ENCODE measurements at regions not wholly inside any gene's neighbourhood (a gene's known extent, or its start where the extent isn't known, plus 50 kb on each side); places are given as distances from the start of the nearest gene placed in this dataset.
"Not testable (repeated sequence)": the region's sequence is repeated elsewhere in the genome, so short reads cannot be mapped to it uniquely, and the experiment has no call there.

DNA sequence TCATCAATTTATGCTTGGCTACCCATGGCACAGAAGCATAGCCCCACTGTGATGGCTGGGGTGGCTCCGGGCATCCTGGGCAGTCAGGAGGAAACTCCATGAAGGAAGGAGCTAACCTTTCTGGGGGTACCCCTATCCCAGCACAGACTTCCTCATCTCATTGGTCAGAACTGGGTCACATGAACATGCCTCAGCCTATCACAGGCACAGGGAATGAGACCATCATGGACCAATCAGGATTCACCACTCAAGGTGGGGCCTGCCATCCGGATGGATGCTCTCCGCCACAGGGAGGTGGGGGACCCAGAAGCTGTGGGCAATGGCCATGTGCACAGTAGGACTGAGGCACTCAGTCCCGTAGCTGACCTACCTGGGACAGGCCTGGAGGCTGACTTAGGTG lies 75.9 kb upstream of the SPDYE9 start:
- not testable (repeated sequence) for H3K27me3 ChIP-seq; H3K4me3 ChIP-seq (ENCODE audit: low read depth in 1 of 2, low read length in 1 of 2); H3K36me3 ChIP-seq; H3K27ac ChIP-seq; H3K9me3 ChIP-seq; H3K4me1 ChIP-seq (ENCODE audit: control insufficient read depth in 1 of 2, insufficient read depth in 1 of 2, low read depth in 1 of 2, low read length in 1 of 2)

DNA sequence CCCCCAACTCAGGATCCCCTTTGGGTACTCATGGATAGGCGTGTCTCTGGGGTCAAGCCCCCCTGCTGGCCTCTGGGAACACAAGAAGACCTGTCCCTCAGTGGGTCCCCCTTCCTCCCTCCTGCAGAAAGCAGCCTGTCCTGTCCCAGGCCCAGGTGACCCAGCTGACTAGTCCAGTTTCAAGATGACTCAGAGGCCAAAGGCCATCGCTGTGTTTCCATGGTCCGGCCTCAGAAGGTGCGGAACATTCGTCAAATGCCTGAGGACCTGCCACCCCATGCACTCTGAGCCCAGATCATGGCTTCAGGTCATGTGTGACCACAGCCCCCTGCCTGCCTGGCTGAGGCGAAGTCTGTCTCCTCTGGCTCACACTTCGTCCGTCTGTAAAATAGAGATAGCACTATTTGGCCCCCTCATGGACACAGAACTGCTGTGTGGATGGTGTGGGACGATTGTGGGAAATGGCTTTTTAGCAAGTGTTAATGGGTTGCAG lies 71.4 kb upstream of the SPDYE9 start:
- not testable (repeated sequence) for H3K27ac ChIP-seq; H3K27me3 ChIP-seq; H3K4me1 ChIP-seq (ENCODE audit: control insufficient read depth in 1 of 2, insufficient read depth in 1 of 2, low read depth in 1 of 2, low read length in 1 of 2); H3K36me3 ChIP-seq; H3K9me3 ChIP-seq; H3K4me3 ChIP-seq (ENCODE audit: low read depth in 1 of 2, low read length in 1 of 2)

DNA sequence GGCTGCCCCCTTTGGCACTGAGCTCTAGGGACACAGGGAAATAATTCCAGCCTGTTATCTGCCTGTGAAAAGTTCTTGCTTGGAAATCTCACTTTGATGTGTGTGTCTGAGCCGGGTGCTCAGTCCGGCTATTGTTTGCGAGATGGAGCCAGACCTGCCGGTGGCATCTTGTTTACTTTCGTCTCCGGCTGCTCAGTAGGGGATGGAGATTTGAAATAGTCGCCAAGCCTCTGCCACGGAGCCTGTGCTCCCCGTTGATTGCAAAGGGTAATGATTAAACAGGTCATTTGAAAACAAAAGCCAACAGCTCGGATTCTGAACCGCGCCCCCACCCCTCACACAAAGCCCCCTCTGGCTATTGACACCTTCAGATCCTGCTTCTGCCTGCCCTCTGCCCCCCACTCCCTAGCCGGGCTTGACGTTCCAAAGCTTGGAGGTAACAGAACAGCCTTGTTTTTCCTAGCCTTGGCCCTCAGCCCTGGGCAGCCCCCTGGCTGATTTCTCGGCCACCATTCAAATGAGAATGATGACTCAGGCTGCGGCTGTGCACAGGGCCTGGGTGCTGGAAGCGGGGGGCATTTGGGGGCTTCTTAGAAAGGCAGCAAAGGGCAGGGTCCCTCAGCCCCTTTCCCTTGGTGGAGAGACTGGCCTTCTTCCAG lies 70.8 kb upstream of the SPDYE9 start:
- not testable (repeated sequence) for H3K27me3 ChIP-seq; H3K4me3 ChIP-seq (ENCODE audit: low read depth in 1 of 2, low read length in 1 of 2); H3K36me3 ChIP-seq; H3K27ac ChIP-seq; H3K4me1 ChIP-seq (ENCODE audit: control insufficient read depth in 1 of 2, insufficient read depth in 1 of 2, low read depth in 1 of 2, low read length in 1 of 2); H3K9me3 ChIP-seq

DNA sequence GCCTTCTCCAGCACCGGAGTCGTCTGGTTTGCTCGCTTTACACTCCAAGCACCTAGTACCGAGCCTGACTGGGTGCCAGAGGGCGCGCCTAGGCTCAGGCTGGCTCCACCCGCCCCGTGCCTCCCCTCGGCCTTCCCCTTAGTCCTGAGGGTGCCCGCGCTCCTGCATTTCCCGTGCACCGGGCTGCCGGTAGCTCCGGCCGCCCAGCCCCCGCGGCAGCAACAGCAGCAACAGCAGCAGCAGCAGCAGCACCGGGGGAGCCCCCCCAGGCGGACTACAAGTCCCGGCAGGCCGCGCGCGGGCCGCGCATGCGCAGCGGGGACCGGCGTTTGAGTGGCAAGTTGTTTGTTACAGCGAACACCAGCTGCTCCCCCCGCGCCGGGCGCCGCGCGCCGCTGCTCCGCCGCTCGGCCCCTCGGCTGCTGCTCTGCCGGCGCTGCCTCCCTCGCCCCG lies 68.8 kb upstream of the SPDYE9 start:
- peak overlapping the region; percentile 38 to 58 for H3K4me3 ChIP-seq (ENCODE audit: low read depth in 1 of 2, low read length in 1 of 2)

DNA sequence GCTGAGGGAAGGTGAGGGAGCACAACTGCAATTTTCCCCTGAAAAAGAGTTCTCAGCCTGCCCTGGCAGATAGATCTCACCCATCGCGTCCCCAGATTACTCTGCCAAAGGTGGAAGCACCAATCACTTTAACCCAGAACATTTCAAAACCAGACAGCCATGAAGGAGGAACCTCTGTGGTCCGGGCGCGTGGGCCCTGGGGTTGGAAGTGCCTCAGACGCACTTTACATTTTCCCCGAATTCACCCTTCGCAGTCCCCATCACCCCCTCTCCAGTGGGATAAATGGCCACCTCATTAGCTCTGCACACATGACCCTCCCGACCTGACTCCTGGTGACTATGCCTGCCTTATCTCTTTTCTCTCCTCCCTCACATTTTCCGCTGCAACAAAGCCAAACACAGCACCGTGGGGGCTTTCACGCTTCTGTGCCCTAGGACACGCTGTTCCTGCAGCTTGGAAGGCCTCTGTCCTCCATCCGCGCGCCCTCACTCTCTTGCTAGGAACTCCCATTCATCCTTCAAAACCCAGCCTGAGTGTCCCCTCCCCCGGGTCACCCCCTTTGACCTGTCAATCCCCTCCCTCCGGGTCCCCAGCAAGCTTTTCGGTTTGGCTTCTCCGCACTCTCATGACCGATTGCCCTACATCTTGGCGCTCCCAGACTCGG lies 68.2 kb upstream of the SPDYE9 start:
- H3K4me3 ChIP-seq (ENCODE audit: low read depth in 1 of 2, low read length in 1 of 2) = peak overlapping the region; percentile 38 to 58
- not testable (repeated sequence) for H3K27me3 ChIP-seq; H3K36me3 ChIP-seq; H3K9me3 ChIP-seq; H3K4me1 ChIP-seq (ENCODE audit: control insufficient read depth in 1 of 2, insufficient read depth in 1 of 2, low read depth in 1 of 2, low read length in 1 of 2); H3K27ac ChIP-seq

More for the DNA sequence above, 68.8 kb upstream of the SPDYE9 start:
- H3K27ac ChIP-seq = peak overlapping the region; percentile 74
- H3K27me3 ChIP-seq; H3K36me3 ChIP-seq; H3K9me3 ChIP-seq; H3K4me1 ChIP-seq (ENCODE audit: control insufficient read depth in 1 of 2, insufficient read depth in 1 of 2, low read depth in 1 of 2, low read length in 1 of 2): not testable (repeated sequence)
- TF ChIP-seq, protein P1, sequence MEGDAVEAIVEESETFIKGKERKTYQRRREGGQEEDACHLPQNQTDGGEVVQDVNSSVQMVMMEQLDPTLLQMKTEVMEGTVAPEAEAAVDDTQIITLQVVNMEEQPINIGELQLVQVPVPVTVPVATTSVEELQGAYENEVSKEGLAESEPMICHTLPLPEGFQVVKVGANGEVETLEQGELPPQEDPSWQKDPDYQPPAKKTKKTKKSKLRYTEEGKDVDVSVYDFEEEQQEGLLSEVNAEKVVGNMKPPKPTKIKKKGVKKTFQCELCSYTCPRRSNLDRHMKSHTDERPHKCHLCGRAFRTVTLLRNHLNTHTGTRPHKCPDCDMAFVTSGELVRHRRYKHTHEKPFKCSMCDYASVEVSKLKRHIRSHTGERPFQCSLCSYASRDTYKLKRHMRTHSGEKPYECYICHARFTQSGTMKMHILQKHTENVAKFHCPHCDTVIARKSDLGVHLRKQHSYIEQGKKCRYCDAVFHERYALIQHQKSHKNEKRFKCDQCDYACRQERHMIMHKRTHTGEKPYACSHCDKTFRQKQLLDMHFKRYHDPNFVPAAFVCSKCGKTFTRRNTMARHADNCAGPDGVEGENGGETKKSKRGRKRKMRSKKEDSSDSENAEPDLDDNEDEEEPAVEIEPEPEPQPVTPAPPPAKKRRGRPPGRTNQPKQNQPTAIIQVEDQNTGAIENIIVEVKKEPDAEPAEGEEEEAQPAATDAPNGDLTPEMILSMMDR (IDR thresholded peaks at IDR 0.05) = peak; percentile 14

DNA sequence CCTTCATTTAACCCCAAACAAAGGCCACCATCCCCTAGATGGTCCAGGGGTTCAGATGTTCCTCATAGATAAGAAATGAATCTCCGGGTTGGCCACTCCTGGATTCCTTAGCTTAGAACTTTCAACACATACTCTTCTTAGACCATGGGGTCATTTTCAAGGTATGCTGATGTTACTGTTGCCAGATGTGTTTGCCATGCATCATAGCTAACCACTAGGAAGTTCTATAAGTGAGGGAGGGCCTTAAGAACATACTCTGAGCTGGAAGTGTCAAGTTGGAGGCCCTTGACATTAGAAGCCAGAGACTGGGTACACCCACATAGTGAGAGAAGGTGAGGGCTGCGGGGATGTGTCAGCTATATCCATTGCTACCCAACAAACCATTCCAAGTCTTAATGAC lies 62.7 kb upstream of the SPDYE9 start:
- not testable (repeated sequence) for H3K9me3 ChIP-seq; H3K4me1 ChIP-seq (ENCODE audit: control insufficient read depth in 1 of 2, insufficient read depth in 1 of 2, low read depth in 1 of 2, low read length in 1 of 2); H3K27ac ChIP-seq; H3K36me3 ChIP-seq; H3K4me3 ChIP-seq (ENCODE audit: low read depth in 1 of 2, low read length in 1 of 2); H3K27me3 ChIP-seq

DNA sequence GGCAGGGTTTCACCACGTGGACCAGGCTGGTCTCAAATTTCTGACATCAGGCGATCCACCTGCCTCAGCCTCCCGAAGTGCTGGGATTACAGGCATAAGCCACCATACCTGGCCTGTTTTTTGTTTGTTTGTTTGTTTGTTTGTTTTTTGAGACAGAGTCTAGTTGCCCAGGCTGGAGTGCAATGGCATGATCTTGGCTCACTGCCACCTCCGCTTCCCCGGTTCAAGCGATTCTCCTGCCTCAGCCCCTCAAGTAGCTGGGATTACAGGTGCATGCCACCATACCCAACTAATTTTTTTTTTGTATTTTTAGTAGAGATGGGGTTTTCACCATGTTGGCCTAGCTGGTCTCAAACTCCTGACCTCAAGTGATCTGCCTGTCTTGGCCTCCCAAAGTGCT lies 61.8 kb upstream of the SPDYE9 start:
- not testable (repeated sequence) for H3K9me3 ChIP-seq; H3K4me1 ChIP-seq (ENCODE audit: control insufficient read depth in 1 of 2, insufficient read depth in 1 of 2, low read depth in 1 of 2, low read length in 1 of 2); H3K36me3 ChIP-seq; H3K27me3 ChIP-seq; H3K27ac ChIP-seq; H3K4me3 ChIP-seq (ENCODE audit: low read depth in 1 of 2, low read length in 1 of 2)

DNA sequence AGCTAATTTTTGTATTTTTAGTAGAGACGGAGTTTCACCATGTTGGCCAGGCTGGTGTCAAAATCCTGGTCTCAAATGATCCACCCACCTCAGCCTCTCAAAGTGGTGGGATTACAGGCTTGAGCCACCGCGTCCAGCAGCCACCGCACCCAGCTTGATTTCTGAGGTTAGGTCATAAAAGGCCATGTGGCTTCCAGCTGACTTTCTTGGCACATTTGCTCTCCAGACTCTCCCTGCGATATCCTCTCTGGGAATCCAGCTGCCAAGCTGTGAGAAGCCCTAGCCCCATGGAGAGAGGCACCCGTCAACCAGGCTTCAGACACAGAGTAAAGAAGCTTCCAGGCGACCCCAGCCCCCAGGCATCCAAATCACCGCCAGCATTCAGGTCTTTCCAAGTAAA lies 58.2 kb upstream of the SPDYE9 start:
- not testable (repeated sequence) for H3K4me3 ChIP-seq (ENCODE audit: low read depth in 1 of 2, low read length in 1 of 2); H3K27ac ChIP-seq; H3K4me1 ChIP-seq (ENCODE audit: control insufficient read depth in 1 of 2, insufficient read depth in 1 of 2, low read depth in 1 of 2, low read length in 1 of 2); H3K36me3 ChIP-seq; H3K9me3 ChIP-seq; H3K27me3 ChIP-seq

DNA sequence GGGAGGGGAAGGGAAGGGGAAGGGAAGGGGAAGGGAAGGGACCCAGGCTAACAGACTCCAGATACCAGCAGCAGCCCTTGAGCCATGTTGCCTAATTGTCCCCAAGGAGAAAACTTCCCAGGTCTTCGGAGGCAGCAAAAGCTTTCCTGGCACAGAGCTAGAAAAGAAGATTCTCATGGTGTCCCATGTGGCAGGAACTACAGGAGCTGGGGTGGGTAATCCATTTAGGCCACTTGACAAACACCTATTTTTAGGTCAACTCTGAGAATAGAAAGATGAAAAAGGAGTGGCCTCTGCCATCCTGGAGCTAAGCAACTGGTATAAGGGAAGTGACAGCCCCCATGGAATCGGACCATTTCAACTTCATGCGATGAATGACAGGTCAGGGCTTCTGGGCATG lies 52.1 kb upstream of the SPDYE9 start:
- H3K27ac ChIP-seq, H3K9me3 ChIP-seq, H3K36me3 ChIP-seq: not testable (repeated sequence)

More for the DNA sequence above, 52.1 kb upstream of the SPDYE9 start:
- H3K27me3 ChIP-seq; H3K4me3 ChIP-seq (ENCODE audit: low read depth in 1 of 2, low read length in 1 of 2); H3K4me1 ChIP-seq (ENCODE audit: control insufficient read depth in 1 of 2, insufficient read depth in 1 of 2, low read depth in 1 of 2, low read length in 1 of 2): not testable (repeated sequence)
